ENCODE measurements at regions not wholly inside any gene's neighbourhood (a gene's known extent, or its start where the extent isn't known, plus 50 kb on each side); places are given as distances from the start of the nearest gene placed in this dataset.

- Histone ChIP-seq H3K36me3 (no peaks in the 10 kb centered on the region), H3K4me3 (no peak overlapping the region), H3K9me3 (no peaks in the 10 kb centered on the region), H3K27me3 (no peaks in the 10 kb centered on the region), H3K4me1 (no peaks in the 10 kb centered on the region), H3K27ac (no peak overlapping the region)
- no peak for TF ChIP-seq CTCF (IDR thresholded peaks at IDR 0.05)
- DNase-seq (ENCODE audit: low spot score in 2 of 2), result no peak
- intact Hi-C loops (cut with DNase I), result no loop called here
These were observed 147.0 kb upstream of the POU1F1 start for GRCh38 chr3:87423336-87423735.

GRCh38 chr3:87422333-87422732 lies 145.9 kb upstream of the POU1F1 start:
- Histone ChIP-seq H3K9me3 (no peaks in the 10 kb centered on the region), H3K27ac (no peak overlapping the region), H3K4me3 (no peak overlapping the region), H3K36me3 (no peaks in the 10 kb centered on the region), H3K27me3 (no peaks in the 10 kb centered on the region), H3K4me1 (no peaks in the 10 kb centered on the region)
- DNase-seq (ENCODE audit: low spot score in 2 of 2), result no peak
- intact Hi-C loops (cut with DNase I), result no loop called here
- TF ChIP-seq CTCF (IDR thresholded peaks at IDR 0.05), result no peak

- H3K4me1 ChIP-seq, result no peaks in the 10 kb centered on the region
- no peak for TF ChIP-seq CTCF (IDR thresholded peaks at IDR 0.05)
- H3K36me3 ChIP-seq, result no peaks in the 10 kb centered on the region
- no peaks in the 10 kb centered on the region for H3K9me3 ChIP-seq
- H3K4me3 ChIP-seq, result no peak overlapping the region
- no peak overlapping the region for H3K27ac ChIP-seq
- no peaks in the 10 kb centered on the region for H3K27me3 ChIP-seq
- intact Hi-C loops (cut with DNase I), result no loop called here
- DNase-seq (ENCODE audit: low spot score in 2 of 2), result no peak
These were observed 143.8 kb upstream of the POU1F1 start for GRCh38 chr3:87420171-87420570.

GRCh38 chr3:87414271-87414670 lies 137.9 kb upstream of the POU1F1 start:
- no peaks in the 10 kb centered on the region for H3K36me3 ChIP-seq
- no peak overlapping the region for H3K27ac ChIP-seq
- H3K9me3 ChIP-seq, result no peaks in the 10 kb centered on the region
- no peak overlapping the region for H3K4me3 ChIP-seq
- no peak for TF ChIP-seq CTCF (IDR thresholded peaks at IDR 0.05)
- intact Hi-C loops (cut with DNase I), result no loop called here
- no peak for DNase-seq (ENCODE audit: low spot score in 2 of 2)
- no peaks in the 10 kb centered on the region for H3K4me1 ChIP-seq
- H3K27me3 ChIP-seq, result no peaks in the 10 kb centered on the region

GRCh38 chr3:87413814-87414213 lies 137.4 kb upstream of the POU1F1 start:
- no peaks in the 10 kb centered on the region for H3K27me3 ChIP-seq
- DNase-seq (ENCODE audit: low spot score in 2 of 2), result no peak
- H3K36me3 ChIP-seq, result no peaks in the 10 kb centered on the region
- H3K4me3 ChIP-seq, result no peak overlapping the region
- TF ChIP-seq CTCF (IDR thresholded peaks at IDR 0.05), result no peak
- no peaks in the 10 kb centered on the region for H3K9me3 ChIP-seq
- no peak overlapping the region for H3K27ac ChIP-seq
- H3K4me1 ChIP-seq, result no peaks in the 10 kb centered on the region
- intact Hi-C loops (cut with DNase I), result no loop called here

- Histone ChIP-seq H3K36me3 (no peaks in the 10 kb centered on the region), H3K27ac (no peak overlapping the region), H3K4me3 (no peak overlapping the region), H3K4me1 (no peaks in the 10 kb centered on the region), H3K27me3 (no peaks in the 10 kb centered on the region), H3K9me3 (no peaks in the 10 kb centered on the region)
- no peak for TF ChIP-seq CTCF (IDR thresholded peaks at IDR 0.05)
- intact Hi-C loops (cut with DNase I), result no loop called here
- DNase-seq (ENCODE audit: low spot score in 2 of 2), result no peak
These were observed 133.7 kb upstream of the POU1F1 start for GRCh38 chr3:87410110-87410509.
